HL-60 (cell line): ENCODE measurements at regions not wholly inside any gene's neighbourhood (a gene's known extent, or its start where the extent isn't known, plus 50 kb on each side); places are given as distances from the start of the nearest gene placed in this dataset.

ENCODE experiments used
- GABPA ChIP-seq: IDR thresholded peaks from 2 replicates; pipeline ENCODE4 v1.6.1; 2012; ENCODE audit warnings: low read depth
- POLR2AphosphoS5 ChIP-seq: IDR thresholded peaks from 2 replicates; pipeline ENCODE4 v1.6.1; 2012; ENCODE audit warnings: low read depth
- SPI1 ChIP-seq: IDR thresholded peaks from 2 replicates; pipeline ENCODE4 v1.6.1; 2012; ENCODE audit warnings: low read depth, mild to moderate bottlenecking, borderline replicate concordance
- TF ChIP-seq, protein P1 (sequence below): IDR thresholded peaks from one replicate; pipeline ENCODE4 v1.5.1; 2011; ENCODE audit warnings: low read length, control low read depth, inconsistent platforms; ENCODE audit not compliant: insufficient read depth
- TF ChIP-seq, protein P2 (sequence below): IDR thresholded peaks from 2 replicates; pipeline ENCODE4 v1.6.1; 2012; ENCODE audit warnings: low read depth; ENCODE audit not compliant: insufficient replicate concordance

DNA sequence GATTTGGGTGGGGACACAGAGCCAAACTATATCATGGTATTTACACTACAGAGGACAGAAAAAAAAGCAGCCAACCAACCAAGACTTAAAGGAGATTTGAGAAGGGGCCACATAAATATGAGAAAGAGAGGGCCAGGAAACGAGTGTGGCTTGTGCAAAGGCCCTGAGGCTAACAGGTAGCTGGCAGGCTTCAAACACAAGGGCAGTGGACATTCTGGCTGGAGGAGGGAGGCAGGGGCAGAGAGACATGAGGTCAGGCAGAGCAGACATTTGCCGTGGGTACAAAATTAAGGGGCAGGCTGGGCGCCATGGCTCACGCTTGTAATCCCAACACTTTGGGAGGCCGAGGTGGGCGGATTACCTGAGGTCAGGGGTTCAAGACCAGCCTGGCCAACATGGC lies 278.7 kb downstream of the FOXO1 start:
- TF ChIP-seq, protein P1, sequence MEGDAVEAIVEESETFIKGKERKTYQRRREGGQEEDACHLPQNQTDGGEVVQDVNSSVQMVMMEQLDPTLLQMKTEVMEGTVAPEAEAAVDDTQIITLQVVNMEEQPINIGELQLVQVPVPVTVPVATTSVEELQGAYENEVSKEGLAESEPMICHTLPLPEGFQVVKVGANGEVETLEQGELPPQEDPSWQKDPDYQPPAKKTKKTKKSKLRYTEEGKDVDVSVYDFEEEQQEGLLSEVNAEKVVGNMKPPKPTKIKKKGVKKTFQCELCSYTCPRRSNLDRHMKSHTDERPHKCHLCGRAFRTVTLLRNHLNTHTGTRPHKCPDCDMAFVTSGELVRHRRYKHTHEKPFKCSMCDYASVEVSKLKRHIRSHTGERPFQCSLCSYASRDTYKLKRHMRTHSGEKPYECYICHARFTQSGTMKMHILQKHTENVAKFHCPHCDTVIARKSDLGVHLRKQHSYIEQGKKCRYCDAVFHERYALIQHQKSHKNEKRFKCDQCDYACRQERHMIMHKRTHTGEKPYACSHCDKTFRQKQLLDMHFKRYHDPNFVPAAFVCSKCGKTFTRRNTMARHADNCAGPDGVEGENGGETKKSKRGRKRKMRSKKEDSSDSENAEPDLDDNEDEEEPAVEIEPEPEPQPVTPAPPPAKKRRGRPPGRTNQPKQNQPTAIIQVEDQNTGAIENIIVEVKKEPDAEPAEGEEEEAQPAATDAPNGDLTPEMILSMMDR = no peak
- TF ChIP-seq POLR2AphosphoS5 = no peak
- no peak for TF ChIP-seq SPI1
- TF ChIP-seq GABPA = no peak
- TF ChIP-seq, protein P2, sequence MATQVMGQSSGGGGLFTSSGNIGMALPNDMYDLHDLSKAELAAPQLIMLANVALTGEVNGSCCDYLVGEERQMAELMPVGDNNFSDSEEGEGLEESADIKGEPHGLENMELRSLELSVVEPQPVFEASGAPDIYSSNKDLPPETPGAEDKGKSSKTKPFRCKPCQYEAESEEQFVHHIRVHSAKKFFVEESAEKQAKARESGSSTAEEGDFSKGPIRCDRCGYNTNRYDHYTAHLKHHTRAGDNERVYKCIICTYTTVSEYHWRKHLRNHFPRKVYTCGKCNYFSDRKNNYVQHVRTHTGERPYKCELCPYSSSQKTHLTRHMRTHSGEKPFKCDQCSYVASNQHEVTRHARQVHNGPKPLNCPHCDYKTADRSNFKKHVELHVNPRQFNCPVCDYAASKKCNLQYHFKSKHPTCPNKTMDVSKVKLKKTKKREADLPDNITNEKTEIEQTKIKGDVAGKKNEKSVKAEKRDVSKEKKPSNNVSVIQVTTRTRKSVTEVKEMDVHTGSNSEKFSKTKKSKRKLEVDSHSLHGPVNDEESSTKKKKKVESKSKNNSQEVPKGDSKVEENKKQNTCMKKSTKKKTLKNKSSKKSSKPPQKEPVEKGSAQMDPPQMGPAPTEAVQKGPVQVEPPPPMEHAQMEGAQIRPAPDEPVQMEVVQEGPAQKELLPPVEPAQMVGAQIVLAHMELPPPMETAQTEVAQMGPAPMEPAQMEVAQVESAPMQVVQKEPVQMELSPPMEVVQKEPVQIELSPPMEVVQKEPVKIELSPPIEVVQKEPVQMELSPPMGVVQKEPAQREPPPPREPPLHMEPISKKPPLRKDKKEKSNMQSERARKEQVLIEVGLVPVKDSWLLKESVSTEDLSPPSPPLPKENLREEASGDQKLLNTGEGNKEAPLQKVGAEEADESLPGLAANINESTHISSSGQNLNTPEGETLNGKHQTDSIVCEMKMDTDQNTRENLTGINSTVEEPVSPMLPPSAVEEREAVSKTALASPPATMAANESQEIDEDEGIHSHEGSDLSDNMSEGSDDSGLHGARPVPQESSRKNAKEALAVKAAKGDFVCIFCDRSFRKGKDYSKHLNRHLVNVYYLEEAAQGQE = no peak
